ENCODE measurements at regions not wholly inside any gene's neighbourhood (a gene's known extent, or its start where the extent isn't known, plus 50 kb on each side); places are given as distances from the start of the nearest gene placed in this dataset.

DNA sequence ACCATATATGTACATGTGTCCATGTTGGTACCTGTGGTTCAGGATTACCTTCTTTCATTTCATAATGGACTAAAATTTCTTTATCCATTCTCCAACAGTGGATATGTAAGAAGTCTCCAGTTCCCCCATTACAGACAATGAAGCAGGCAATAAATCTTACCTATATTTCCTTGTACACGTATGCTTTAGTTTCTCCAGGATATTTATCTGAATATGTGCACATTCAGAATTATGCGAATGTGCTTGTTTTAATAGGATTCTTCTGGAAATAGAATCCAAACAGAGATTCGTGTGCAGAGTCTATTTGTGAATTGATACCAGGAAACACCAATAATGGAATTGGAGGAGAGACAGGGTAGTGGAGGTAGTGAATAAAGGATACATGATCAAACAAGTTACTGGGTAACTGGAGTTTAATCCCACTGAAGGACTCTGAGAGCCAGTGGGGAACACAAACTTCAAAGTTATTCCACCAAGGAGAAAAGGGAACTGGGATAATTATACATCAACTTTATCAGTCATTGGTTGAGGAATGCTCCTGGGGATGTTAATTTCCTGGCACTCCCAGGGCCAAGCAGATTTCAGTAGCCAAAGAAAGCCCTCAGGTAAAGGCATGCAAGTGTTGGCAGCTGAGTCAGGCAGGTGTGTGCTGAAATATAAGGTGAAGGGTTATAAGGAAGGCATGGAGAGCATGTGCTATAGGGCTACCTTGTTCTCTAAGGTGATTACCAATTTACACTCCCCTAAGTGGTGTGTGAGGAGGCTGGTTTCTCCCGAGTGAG lies 374.9 kb upstream of the PBX1 start:
- Histone ChIP-seq H3K27me3 (ENCODE audit: insufficient read depth, low read length) (no peaks in the 10 kb centered on the region), H3K9me3 (ENCODE audit: control insufficient read depth, low read depth, low read length) (no peaks in the 10 kb centered on the region), H4K20me1 (ENCODE audit: control insufficient read depth, insufficient read depth, insufficient read length) (no peaks in the 10 kb centered on the region), H3K56ac (ENCODE audit: insufficient read length, low read depth, low read length) (no peak overlapping the region), H3K4me2 (ENCODE audit: insufficient read depth, insufficient read length, low read length) (no peak overlapping the region), H2BK12ac (ENCODE audit: insufficient read length, low read depth, low read length) (no peak overlapping the region), H2BK15ac (ENCODE audit: low read depth, low read length) (no peak overlapping the region), H3T11ph (ENCODE audit: low read length) (no peak overlapping the region), H4K8ac (replicated peaks; ENCODE audit: insufficient read length, low read depth, low read length) (no peak overlapping the region), H3K23me2 (ENCODE audit: insufficient read length, low read depth, low read length, poor library complexity, severe bottlenecking) (no peaks in the 10 kb centered on the region), H3K9ac (ENCODE audit: extremely low read depth, insufficient read length, low read length) (no peak overlapping the region), H3K79me2 (ENCODE audit: insufficient read depth, low read length) (no peaks in the 10 kb centered on the region), H3K4me1 (ENCODE audit: insufficient read depth, low read length) (no peaks in the 10 kb centered on the region), H4K91ac (ENCODE audit: insufficient read length, low read depth, low read length) (no peak overlapping the region), H2AFZ (ENCODE audit: low read length) (no peak overlapping the region), H3K23ac (ENCODE audit: insufficient read length, low read depth, low read length) (no peak overlapping the region), H2AK5ac (ENCODE audit: insufficient read length, low read length) (no peak overlapping the region), H3K14ac (ENCODE audit: insufficient read depth, low read length) (no peak overlapping the region), H4K5ac (ENCODE audit: insufficient read length, low read depth, low read length) (no peak overlapping the region), H3K27ac (ENCODE audit: insufficient read length, low read depth, low read length) (no peak overlapping the region), H3K79me1 (ENCODE audit: insufficient read depth, low read depth, low read length, poor library complexity, severe bottlenecking) (no peaks in the 10 kb centered on the region), H2BK120ac (ENCODE audit: low read depth, low read length, poor library complexity, severe bottlenecking) (no peak overlapping the region), H2BK5ac (ENCODE audit: insufficient read length, low read length) (no peak overlapping the region), H3K4ac (ENCODE audit: low read depth, low read length) (no peak overlapping the region), H2BK20ac (ENCODE audit: low read depth, low read length, poor library complexity, severe bottlenecking) (no peak overlapping the region), H3K18ac (ENCODE audit: insufficient read length, low read depth, low read length) (no peak overlapping the region)
- TF ChIP-seq, protein P1, sequence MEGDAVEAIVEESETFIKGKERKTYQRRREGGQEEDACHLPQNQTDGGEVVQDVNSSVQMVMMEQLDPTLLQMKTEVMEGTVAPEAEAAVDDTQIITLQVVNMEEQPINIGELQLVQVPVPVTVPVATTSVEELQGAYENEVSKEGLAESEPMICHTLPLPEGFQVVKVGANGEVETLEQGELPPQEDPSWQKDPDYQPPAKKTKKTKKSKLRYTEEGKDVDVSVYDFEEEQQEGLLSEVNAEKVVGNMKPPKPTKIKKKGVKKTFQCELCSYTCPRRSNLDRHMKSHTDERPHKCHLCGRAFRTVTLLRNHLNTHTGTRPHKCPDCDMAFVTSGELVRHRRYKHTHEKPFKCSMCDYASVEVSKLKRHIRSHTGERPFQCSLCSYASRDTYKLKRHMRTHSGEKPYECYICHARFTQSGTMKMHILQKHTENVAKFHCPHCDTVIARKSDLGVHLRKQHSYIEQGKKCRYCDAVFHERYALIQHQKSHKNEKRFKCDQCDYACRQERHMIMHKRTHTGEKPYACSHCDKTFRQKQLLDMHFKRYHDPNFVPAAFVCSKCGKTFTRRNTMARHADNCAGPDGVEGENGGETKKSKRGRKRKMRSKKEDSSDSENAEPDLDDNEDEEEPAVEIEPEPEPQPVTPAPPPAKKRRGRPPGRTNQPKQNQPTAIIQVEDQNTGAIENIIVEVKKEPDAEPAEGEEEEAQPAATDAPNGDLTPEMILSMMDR (conservative IDR thresholded peaks at IDR 0.05), result no peak
- Mint-ChIP-seq H3K4me1 (peaks cover 2 to 5% of the 10 kb centered on the region in 2 experiments), H3K27ac (no peak overlapping the region), H3K4me3 (no peak overlapping the region), H3K36me3 (ENCODE audit: insufficient read depth in 1 of 3, low read depth in 3 of 3) (no peaks in the 10 kb centered on the region; a peak in 1 of 7 replicates), H3K27me3 (ENCODE audit: low read depth) (no peaks in the 10 kb centered on the region), H3K9me3 (no peaks in the 10 kb centered on the region; a peak in 2 of 5 replicates)
- DNase-seq, result no peak
- no CpG with 5 or more reads among the region's 4 CpGs for WGBS (ENCODE audit: extremely low coverage, insufficient read length, low lambda C conversion rate)
